ENCODE measurements at regions not wholly inside any gene's neighbourhood (a gene's known extent, or its start where the extent isn't known, plus 50 kb on each side); places are given as distances from the start of the nearest gene placed in this dataset.

GRCh38 chr3:64291345-64291744 is 66.1 kb upstream of the PRICKLE2 start:
- Histone ChIP-seq H3K36me3 (ENCODE audit: control insufficient read depth, insufficient read depth, low read length) (no peaks in the 10 kb centered on the region), H3K27ac (ENCODE audit: low read length) (no peak overlapping the region), H3K4me3 (ENCODE audit: low read length) (no peak overlapping the region), H3K27me3 (ENCODE audit: control insufficient read depth, insufficient read depth, low read length) (no peaks in the 10 kb centered on the region), H3K9me3 (ENCODE audit: control insufficient read depth, insufficient read depth, low read length) (no peaks in the 10 kb centered on the region), H3K4me1 (ENCODE audit: control insufficient read depth, insufficient read depth, low read length) (no peaks in the 10 kb centered on the region)
- no peak for DNase-seq (ENCODE audit: low read depth, low spot score)
- no CpG with 5 or more reads among the region's 3 CpGs for WGBS (ENCODE audit: insufficient coverage, insufficient read length)

- H3K4me3 ChIP-seq (ENCODE audit: low read length), result no peak overlapping the region
- H3K27ac ChIP-seq (ENCODE audit: low read length), result no peak overlapping the region
- DNase-seq (ENCODE audit: low read depth, low spot score), result no peak
- no peaks in the 10 kb centered on the region for H3K9me3 ChIP-seq (ENCODE audit: control insufficient read depth, insufficient read depth, low read length)
- no CpG with 5 or more reads among the region's 5 CpGs for WGBS (ENCODE audit: insufficient coverage, insufficient read length)
- no peaks in the 10 kb centered on the region for H3K4me1 ChIP-seq (ENCODE audit: control insufficient read depth, insufficient read depth, low read length)
- no peaks in the 10 kb centered on the region for H3K27me3 ChIP-seq (ENCODE audit: control insufficient read depth, insufficient read depth, low read length)
- H3K36me3 ChIP-seq (ENCODE audit: control insufficient read depth, insufficient read depth, low read length), result no peaks in the 10 kb centered on the region
These were observed 65.6 kb upstream of the PRICKLE2 start for GRCh38 chr3:64290864-64291263.

GRCh38 chr3:64290161-64290560 is 64.9 kb upstream of the PRICKLE2 start:
- no peaks in the 10 kb centered on the region for H3K36me3 ChIP-seq (ENCODE audit: control insufficient read depth, insufficient read depth, low read length)
- no peak overlapping the region for H3K4me3 ChIP-seq (ENCODE audit: low read length)
- no peak overlapping the region for H3K27ac ChIP-seq (ENCODE audit: low read length)
- no CpG with 5 or more reads among the region's 5 CpGs for WGBS (ENCODE audit: insufficient coverage, insufficient read length)
- H3K27me3 ChIP-seq (ENCODE audit: control insufficient read depth, insufficient read depth, low read length), result no peaks in the 10 kb centered on the region
- no peak for DNase-seq (ENCODE audit: low read depth, low spot score)
- no peaks in the 10 kb centered on the region for H3K9me3 ChIP-seq (ENCODE audit: control insufficient read depth, insufficient read depth, low read length)
- no peaks in the 10 kb centered on the region for H3K4me1 ChIP-seq (ENCODE audit: control insufficient read depth, insufficient read depth, low read length)

GRCh38 chr3:64289622-64290021 is 64.4 kb upstream of the PRICKLE2 start:
- Histone ChIP-seq H3K36me3 (ENCODE audit: control insufficient read depth, insufficient read depth, low read length) (no peaks in the 10 kb centered on the region), H3K4me1 (ENCODE audit: control insufficient read depth, insufficient read depth, low read length) (no peaks in the 10 kb centered on the region), H3K27ac (ENCODE audit: low read length) (no peak overlapping the region), H3K27me3 (ENCODE audit: control insufficient read depth, insufficient read depth, low read length) (no peaks in the 10 kb centered on the region), H3K4me3 (ENCODE audit: low read length) (no peak overlapping the region), H3K9me3 (ENCODE audit: control insufficient read depth, insufficient read depth, low read length) (no peaks in the 10 kb centered on the region)
- no peak for DNase-seq (ENCODE audit: low read depth, low spot score)

GRCh38 chr3:64278625-64279024 is 53.4 kb upstream of the PRICKLE2 start:
- no peak overlapping the region for H3K27ac ChIP-seq (ENCODE audit: low read length)
- DNase-seq (ENCODE audit: low read depth, low spot score), result no peak
- H3K4me3 ChIP-seq (ENCODE audit: low read length), result no peak overlapping the region
- no CpG with 5 or more reads among the region's 5 CpGs for WGBS (ENCODE audit: insufficient coverage, insufficient read length)
- H3K9me3 ChIP-seq (ENCODE audit: control insufficient read depth, insufficient read depth, low read length), result no peaks in the 10 kb centered on the region
- H3K27me3 ChIP-seq (ENCODE audit: control insufficient read depth, insufficient read depth, low read length), result no peaks in the 10 kb centered on the region
- H3K36me3 ChIP-seq (ENCODE audit: control insufficient read depth, insufficient read depth, low read length), result no peaks in the 10 kb centered on the region
- H3K4me1 ChIP-seq (ENCODE audit: control insufficient read depth, insufficient read depth, low read length), result no peaks in the 10 kb centered on the region

- no peak for DNase-seq (ENCODE audit: low read depth, low spot score)
- H3K4me3 ChIP-seq (ENCODE audit: low read length), result no peak overlapping the region
- H3K4me1 ChIP-seq (ENCODE audit: control insufficient read depth, insufficient read depth, low read length), result no peaks in the 10 kb centered on the region
- no peaks in the 10 kb centered on the region for H3K27me3 ChIP-seq (ENCODE audit: control insufficient read depth, insufficient read depth, low read length)
- H3K36me3 ChIP-seq (ENCODE audit: control insufficient read depth, insufficient read depth, low read length), result no peaks in the 10 kb centered on the region
- H3K9me3 ChIP-seq (ENCODE audit: control insufficient read depth, insufficient read depth, low read length), result no peaks in the 10 kb centered on the region
- no peak overlapping the region for H3K27ac ChIP-seq (ENCODE audit: low read length)
- no CpG with 5 or more reads among the region's 3 CpGs for WGBS (ENCODE audit: insufficient coverage, insufficient read length)
These were observed 50.9 kb upstream of the PRICKLE2 start for GRCh38 chr3:64276131-64276530.

All from iPS DF 6.9 (cell line).